IPS-18a (cell line): ENCODE measurements at regions not wholly inside any gene's neighbourhood (a gene's known extent, or its start where the extent isn't known, plus 50 kb on each side); places are given as distances from the start of the nearest gene placed in this dataset.

ENCODE experiments used
- H3K27ac ChIP-seq: one replicate; pipeline ENCODE4 v1.5.1; 2013; ENCODE audit warnings: low read length
- H3K27me3 ChIP-seq: one replicate; pipeline ENCODE4 v1.6.1; 2013; ENCODE audit warnings: mild to moderate bottlenecking, low read length; ENCODE audit not compliant: control insufficient read depth, insufficient read depth
- H3K36me3 ChIP-seq: one replicate; pipeline ENCODE4 v1.6.1; 2013; ENCODE audit warnings: low read depth, low read length; ENCODE audit not compliant: control insufficient read depth
- H3K4me1 ChIP-seq: one replicate; pipeline ENCODE4 v1.6.1; 2013; ENCODE audit warnings: low read depth, low read length; ENCODE audit not compliant: control insufficient read depth
- H3K4me3 ChIP-seq: one replicate; pipeline ENCODE4 v1.5.1; 2013; ENCODE audit warnings: low read length
- H3K9ac ChIP-seq: one replicate; pipeline ENCODE4 v1.6.1; 2013; ENCODE audit warnings: mild to moderate bottlenecking, low read length, moderate library complexity
- H3K9me3 ChIP-seq: one replicate; pipeline ENCODE4 v1.6.1; 2013; ENCODE audit warnings: low read depth, low read length; ENCODE audit not compliant: control insufficient read depth

DNA sequence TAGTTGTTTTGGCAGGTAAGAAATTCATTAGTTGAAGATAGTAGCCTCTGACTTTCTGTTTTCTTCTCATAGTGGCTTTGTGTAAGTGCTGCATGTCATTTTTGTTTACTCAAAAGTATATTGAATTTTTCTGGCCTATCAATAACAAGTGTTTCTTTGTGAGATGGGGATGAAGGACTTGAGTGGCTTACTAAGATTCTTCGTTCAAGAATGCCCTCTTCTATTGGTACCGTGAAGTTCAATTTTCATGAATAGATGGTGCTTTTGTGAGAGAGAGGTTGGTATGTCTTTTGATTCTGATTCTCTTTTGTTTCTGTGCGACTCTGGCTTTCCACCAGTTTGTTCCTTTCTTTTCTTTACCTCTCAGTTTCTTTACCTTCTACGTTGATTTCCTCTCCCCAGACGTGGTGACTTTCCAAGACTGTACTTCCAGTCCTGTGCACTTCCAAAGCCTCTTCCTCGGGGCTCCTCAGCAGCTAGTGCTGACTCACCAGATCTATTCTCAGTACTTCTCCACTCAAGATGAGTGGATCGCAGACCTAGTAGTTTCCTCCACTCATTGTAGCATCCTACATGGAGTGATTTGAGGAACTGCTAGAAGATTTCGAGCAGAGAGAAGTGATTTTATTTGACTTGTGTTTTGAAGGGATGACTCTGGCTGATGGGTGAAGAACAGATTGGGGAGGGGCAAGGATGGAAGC, 82.0 kb upstream of the EPHB3 start:
- no peaks in the 10 kb centered on the region for H3K9me3 ChIP-seq
- no peak overlapping the region for H3K9ac ChIP-seq
- no peaks in the 10 kb centered on the region for H3K27me3 ChIP-seq
- H3K36me3 ChIP-seq = no peaks in the 10 kb centered on the region
- H3K4me1 ChIP-seq = no peaks in the 10 kb centered on the region
- no peak overlapping the region for H3K4me3 ChIP-seq
- no peak overlapping the region for H3K27ac ChIP-seq

DNA sequence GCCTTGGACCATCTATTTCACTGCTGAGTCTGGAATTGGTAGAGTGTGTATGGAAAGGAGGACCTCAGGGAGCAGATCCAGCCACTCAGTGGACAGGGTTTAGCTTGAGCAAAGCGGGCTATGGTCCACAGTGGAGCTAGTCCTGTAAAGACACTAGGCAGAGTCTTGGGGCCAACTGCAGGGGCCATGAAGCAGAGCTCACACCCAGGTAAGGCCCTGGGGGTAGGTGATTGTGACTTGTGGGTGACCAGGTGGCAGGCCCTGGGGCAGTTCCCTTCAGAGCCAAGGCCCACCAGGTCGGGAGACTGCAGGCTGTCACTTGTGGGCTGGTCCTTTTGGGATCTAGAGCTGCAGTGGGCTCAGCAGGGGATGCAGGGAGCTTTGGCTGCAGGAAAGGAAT, 80.8 kb upstream of the EPHB3 start:
- no peaks in the 10 kb centered on the region for H3K4me1 ChIP-seq
- H3K27ac ChIP-seq = no peak overlapping the region
- no peak overlapping the region for H3K9ac ChIP-seq
- no peaks in the 10 kb centered on the region for H3K27me3 ChIP-seq
- H3K4me3 ChIP-seq = no peak overlapping the region
- H3K36me3 ChIP-seq = no peaks in the 10 kb centered on the region
- H3K9me3 ChIP-seq = no peaks in the 10 kb centered on the region

DNA sequence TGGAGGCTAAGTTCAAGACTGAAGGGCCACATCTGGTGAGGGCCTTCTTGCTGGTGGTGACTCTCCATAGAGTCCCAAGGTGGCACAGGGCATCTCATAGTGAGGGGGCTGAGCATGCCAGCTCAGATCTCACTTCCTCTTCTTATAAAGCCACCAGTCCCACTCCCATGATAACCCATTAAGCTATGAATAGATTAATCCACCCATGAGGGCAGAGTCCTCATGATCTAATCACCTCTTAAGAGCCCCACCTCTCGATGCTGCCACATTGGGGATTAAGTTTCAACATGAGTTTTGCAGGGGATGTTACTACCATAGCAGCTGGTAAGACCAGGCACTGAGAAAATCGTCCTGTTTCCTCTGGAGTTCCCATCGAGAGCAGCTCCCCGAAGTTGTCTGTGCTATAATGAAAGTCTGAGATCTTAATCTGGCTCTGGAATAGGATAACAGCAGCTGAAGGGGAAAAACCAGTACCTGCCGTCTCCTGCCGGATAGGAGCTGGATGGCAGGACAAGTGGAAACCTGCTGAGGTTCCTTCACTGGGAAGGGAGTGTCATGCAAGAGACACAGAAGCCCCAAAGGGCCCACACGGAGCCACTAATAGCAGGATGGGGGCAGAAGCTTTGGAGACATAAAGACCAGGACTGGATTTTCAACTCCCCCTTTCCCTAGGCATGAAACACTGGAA, 79.5 kb upstream of the EPHB3 start:
- Histone ChIP-seq H3K4me3 (no peak overlapping the region), H3K36me3 (no peaks in the 10 kb centered on the region), H3K9me3 (no peaks in the 10 kb centered on the region), H3K9ac (no peak overlapping the region), H3K27me3 (no peaks in the 10 kb centered on the region), H3K4me1 (no peaks in the 10 kb centered on the region), H3K27ac (no peak overlapping the region)

DNA sequence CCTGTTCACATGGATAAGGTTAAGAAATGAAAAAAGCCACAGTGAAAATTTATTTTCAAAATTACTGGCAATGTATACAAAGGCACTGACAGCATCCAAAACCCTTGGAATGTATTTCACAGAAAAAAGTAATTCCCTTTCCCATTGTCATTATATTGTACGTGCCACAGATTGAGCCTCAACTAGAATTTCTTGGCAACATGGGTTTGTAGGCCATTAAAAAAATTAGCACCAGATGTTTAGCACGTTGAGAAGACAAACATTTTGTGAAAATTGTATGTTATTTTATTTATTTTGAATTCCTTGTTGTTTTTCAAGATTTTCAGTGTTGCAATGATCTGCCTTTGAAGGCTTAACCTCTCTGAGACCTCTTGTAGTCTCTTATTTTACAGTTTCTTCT, 76.3 kb upstream of the EPHB3 start:
- Histone ChIP-seq H3K4me3 (no peak overlapping the region), H3K4me1 (no peaks in the 10 kb centered on the region), H3K9me3 (no peaks in the 10 kb centered on the region), H3K27me3 (no peaks in the 10 kb centered on the region), H3K9ac (no peak overlapping the region), H3K27ac (no peak overlapping the region), H3K36me3 (no peaks in the 10 kb centered on the region)

DNA sequence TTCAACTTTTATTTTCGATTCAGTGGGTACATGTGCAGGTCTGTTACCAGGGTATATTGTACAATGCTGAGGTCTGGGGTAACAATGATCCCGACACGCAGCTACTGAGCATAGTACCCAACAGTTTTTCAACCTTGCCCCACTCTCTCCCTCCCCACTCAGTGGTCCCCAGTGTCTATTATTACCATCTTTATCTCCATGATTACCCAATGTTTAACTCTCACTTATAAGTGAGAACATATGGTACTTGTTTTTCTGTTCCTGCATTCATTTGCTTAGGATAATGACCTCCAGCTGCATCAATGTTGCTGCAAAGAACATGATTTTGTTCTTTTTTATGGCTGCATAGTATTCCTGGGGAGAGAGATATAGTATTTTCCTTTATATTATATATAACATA, 75.7 kb upstream of the EPHB3 start:
- H3K4me3 ChIP-seq = no peak overlapping the region
- H3K4me1 ChIP-seq = no peaks in the 10 kb centered on the region
- H3K9me3 ChIP-seq = no peaks in the 10 kb centered on the region
- H3K9ac ChIP-seq = no peak overlapping the region
- no peaks in the 10 kb centered on the region for H3K36me3 ChIP-seq
- peaks cover 4% of the 10 kb centered on the region for H3K27me3 ChIP-seq
- H3K27ac ChIP-seq = no peak overlapping the region

DNA sequence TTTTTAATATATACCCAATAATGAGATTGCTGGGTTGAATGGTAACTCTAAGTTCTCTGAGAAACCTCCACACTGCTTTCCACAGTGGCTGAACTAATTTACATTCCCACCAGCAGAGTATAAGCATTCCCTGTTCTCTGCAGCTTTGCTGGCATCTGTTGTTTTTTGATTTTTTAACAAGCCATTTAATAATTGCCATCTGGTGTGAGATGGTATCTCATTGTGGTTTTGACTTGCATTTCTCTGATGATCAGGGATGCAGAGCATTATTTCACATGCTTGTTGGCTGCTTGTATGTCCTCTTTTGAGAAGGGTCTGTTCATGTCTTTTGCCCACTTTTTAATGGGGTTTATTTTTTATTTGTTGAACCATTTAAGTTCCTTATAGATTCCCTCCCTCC, 75.0 kb upstream of the EPHB3 start:
- Histone ChIP-seq H3K9me3 (no peaks in the 10 kb centered on the region), H3K4me3 (no peak overlapping the region), H3K36me3 (no peaks in the 10 kb centered on the region), H3K27me3 (peaks cover 11% of the 10 kb centered on the region), H3K4me1 (no peaks in the 10 kb centered on the region), H3K27ac (no peak overlapping the region), H3K9ac (no peak overlapping the region)

DNA sequence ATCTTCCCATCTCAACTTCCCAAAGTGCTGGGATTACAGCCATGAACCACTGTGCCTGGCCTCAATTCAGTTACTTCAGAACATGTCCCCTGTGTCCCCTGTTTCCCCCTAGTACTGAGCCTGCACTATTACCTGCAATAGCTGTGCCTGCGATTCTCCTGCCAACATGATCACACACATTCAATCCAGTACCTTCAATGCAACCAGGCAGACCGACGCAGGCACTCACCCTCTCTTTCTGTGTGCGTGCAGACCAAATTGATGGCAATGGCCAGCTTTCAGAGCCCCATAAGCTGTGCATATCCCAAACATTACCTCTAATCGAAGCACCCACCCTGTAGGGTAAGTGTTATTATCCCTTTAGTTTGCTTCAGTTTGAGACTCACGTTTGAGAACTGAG, 73.0 kb upstream of the EPHB3 start:
- no peaks in the 10 kb centered on the region for H3K36me3 ChIP-seq
- H3K4me1 ChIP-seq = no peaks in the 10 kb centered on the region
- no peak overlapping the region for H3K27ac ChIP-seq
- H3K9me3 ChIP-seq = no peaks in the 10 kb centered on the region
- peaks cover 26% of the 10 kb centered on the region for H3K27me3 ChIP-seq
- no peak overlapping the region for H3K4me3 ChIP-seq
- H3K9ac ChIP-seq = no peak overlapping the region

DNA sequence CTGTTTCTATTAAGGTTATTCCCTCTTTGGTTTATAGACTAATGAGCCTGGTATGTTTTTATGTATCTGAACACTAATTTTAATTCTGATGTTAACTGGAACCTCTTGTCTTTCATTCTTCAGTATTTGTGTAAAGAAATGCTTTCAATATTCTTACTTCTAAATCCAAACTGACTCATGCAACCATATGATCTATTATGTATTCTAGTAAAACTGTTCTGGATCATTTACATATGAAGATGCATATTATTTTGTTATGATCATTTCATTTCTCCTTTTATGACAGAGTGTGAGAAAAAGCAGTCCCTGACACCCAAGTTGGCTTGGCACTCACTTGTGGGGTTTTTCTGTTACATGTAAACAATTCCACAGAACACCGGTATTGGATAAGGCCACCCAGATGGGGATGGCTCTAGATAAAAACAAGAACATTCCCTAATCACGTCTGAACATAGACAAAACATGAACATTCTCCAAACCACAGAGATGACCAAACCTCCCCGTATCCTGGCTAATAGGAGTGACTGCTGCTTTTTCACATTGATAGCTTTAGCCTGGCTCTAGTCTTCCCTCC, 72.2 kb upstream of the EPHB3 start:
- Histone ChIP-seq H3K9ac (no peak overlapping the region), H3K4me1 (no peaks in the 10 kb centered on the region), H3K27ac (no peak overlapping the region), H3K27me3 (peaks cover 31% of the 10 kb centered on the region), H3K9me3 (no peaks in the 10 kb centered on the region), H3K4me3 (no peak overlapping the region), H3K36me3 (no peaks in the 10 kb centered on the region)

DNA sequence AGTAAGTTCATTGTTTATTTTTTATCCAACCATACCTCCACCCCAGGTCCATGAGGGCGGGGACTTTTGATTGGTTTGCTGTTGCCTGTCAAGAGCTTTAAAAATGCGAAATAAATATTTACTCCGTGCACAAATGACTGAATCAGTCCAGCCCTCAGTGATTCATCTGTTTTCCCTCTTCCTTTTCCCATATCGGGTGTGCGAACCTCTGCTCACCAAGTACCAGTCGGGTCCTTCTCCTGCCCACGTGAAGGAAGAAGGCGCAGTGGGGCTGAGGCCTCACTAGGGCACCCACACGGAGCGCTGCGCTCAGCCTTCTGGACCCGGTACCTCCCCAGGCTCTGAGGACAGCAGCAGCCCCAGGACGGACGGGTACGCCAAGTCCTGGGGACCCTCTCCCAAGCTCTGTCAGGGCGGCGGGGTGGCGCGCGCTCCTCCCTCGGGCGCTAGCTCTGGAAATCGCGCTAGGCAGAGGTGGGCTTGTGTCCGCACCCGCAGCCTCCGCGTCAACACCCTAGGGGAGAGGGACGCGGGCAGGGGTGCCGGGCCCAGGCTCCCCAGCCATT, 70.5 kb upstream of the EPHB3 start:
- Histone ChIP-seq H3K36me3 (no peaks in the 10 kb centered on the region), H3K9ac (no peak overlapping the region), H3K4me1 (no peaks in the 10 kb centered on the region), H3K9me3 (no peaks in the 10 kb centered on the region), H3K27ac (no peak overlapping the region), H3K4me3 (no peak overlapping the region), H3K27me3 (peaks cover 31% of the 10 kb centered on the region)

DNA sequence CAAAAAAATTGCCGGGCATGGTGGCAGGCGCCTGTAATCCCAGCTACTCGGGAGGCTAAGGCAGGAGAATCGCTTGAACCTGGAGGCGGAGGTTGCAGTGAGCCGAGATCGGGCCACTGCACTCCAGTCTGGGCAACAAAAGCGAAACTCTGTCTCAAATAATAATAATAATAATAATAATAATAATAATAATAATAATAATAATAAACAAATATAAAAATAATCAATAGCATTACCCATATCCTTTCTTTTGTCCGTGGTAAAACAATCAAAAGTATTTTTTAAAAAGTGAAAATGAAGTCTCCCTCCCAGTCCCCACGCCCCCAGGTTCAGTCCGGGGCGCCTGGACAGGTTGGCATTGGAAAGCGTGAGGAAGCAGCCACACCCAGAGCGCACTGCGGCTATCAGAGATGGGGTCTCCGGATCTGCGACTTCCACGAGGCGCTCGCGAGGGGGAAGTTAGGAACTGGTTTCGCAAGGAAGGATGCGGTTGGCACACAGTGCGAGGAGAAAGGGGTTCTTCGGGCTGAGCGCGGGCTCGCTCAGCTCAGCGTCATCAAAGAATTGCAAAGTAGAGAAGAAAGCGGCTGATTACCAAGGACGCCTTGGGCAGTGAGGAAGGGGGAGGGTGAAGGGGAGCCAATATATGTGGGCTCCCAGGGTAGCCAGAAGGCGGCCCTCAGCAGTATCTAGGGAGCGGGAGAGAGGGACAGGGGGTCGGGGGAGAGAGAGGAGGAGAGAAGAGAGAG, 69.5 kb upstream of the EPHB3 start:
- Histone ChIP-seq H3K4me3 (peak overlapping the region; percentile 50), H3K27ac (no peak overlapping the region), H3K4me1 (no peaks in the 10 kb centered on the region), H3K9me3 (no peaks in the 10 kb centered on the region), H3K36me3 (no peaks in the 10 kb centered on the region), H3K27me3 (peaks cover 31% of the 10 kb centered on the region), H3K9ac (no peak overlapping the region)

DNA sequence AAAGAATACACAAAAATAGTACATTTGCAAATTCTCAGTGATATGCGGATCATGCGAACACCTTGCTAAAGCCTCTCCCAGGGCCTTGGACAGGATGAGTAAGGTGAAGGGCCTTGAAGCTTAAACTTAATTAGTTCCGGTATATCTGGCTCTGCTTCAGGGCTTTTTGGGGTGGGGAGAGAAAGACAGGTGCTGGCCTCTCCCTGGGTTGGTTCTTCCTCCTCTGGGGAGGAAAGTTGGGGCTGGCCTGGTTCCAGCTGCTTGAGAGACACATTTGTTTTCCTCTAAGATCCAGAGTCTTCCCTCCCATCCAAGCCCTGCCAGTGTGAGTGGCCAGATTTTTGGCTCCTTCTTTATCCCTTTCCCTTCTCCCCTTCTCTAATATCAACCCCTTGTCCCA, 64.7 kb upstream of the EPHB3 start:
- H3K4me1 ChIP-seq = peaks cover 5% of the 10 kb centered on the region
- no peaks in the 10 kb centered on the region for H3K9me3 ChIP-seq
- peaks cover 20% of the 10 kb centered on the region for H3K27me3 ChIP-seq
- no peak overlapping the region for H3K4me3 ChIP-seq
- H3K9ac ChIP-seq = no peak overlapping the region
- no peak overlapping the region for H3K27ac ChIP-seq
- no peaks in the 10 kb centered on the region for H3K36me3 ChIP-seq
